Suprapubic skin (tissue), 3 donors: ENCODE measurements at regions not wholly inside any gene's neighbourhood (a gene's known extent, or its start where the extent isn't known, plus 50 kb on each side); places are given as distances from the start of the nearest gene placed in this dataset.

Experiments used
- POLR2A ChIP-seq, 2 donors: fragments of 450-650 bp; IDR thresholded peaks; one replicate each; pipeline ENCODE4 v1.6.1; 2017; ENCODE audit warnings: antibody characterized with exemption in 2 of 2, mild to moderate bottlenecking in 2 of 2, moderate library complexity in 2 of 2
- TF ChIP-seq, protein P1 (sequence below), 2 donors: fragments of 200-600 bp in 1 of 2; fragments of 450-650 bp in 1 of 2; sonication (generic) in 1 of 2; IDR thresholded peaks; one replicate each; pipeline ENCODE4 v1.5.1; 2016 to 2019; ENCODE audit warnings: antibody characterized with exemption in 2 of 2, mild to moderate bottlenecking in 1 of 2, moderate library complexity in 1 of 2

DNA sequence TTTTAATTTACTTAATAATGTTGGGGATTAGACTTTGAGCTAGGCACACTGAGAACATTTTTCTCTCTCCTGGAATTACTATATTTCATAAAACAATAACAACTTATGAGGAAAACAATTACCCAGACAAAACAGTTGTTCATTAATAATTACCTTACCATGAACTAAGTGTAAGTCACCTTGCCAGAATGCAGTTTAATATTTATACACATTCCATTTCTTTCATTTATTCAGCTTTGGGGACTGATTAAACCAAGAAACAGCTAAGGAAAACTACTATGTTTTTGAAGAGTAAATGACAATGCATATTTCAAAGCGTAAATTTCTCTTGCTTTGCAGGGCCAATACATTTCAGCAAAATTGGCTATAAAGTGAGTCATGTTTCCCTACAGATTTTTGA is 616.2 kb downstream of the PRELID2 start:
- TF ChIP-seq, protein P1, sequence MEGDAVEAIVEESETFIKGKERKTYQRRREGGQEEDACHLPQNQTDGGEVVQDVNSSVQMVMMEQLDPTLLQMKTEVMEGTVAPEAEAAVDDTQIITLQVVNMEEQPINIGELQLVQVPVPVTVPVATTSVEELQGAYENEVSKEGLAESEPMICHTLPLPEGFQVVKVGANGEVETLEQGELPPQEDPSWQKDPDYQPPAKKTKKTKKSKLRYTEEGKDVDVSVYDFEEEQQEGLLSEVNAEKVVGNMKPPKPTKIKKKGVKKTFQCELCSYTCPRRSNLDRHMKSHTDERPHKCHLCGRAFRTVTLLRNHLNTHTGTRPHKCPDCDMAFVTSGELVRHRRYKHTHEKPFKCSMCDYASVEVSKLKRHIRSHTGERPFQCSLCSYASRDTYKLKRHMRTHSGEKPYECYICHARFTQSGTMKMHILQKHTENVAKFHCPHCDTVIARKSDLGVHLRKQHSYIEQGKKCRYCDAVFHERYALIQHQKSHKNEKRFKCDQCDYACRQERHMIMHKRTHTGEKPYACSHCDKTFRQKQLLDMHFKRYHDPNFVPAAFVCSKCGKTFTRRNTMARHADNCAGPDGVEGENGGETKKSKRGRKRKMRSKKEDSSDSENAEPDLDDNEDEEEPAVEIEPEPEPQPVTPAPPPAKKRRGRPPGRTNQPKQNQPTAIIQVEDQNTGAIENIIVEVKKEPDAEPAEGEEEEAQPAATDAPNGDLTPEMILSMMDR (IDR thresholded peaks at IDR 0.05): no peak
- no peak for TF ChIP-seq POLR2A (IDR thresholded peaks at IDR 0.05)
